Breast epithelium (tissue), 3 donors: ENCODE measurements at regions not wholly inside any gene's neighbourhood (a gene's known extent, or its start where the extent isn't known, plus 50 kb on each side); places are given as distances from the start of the nearest gene placed in this dataset.

Experiments used
- CTCF ChIP-seq, 3 donors: fragments of 450-650 bp; IDR thresholded peaks; one replicate each; pipeline ENCODE4 v1.5.1; 2016 to 2017; ENCODE audit warnings: antibody characterized with exemption in 3 of 3, mild to moderate bottlenecking in 3 of 3, moderate library complexity in 3 of 3
- POLR2A ChIP-seq: fragments of 450-650 bp; IDR thresholded peaks from one replicate; pipeline ENCODE4 v1.6.1; 2016; ENCODE audit warnings: antibody characterized with exemption, mild to moderate bottlenecking, moderate library complexity
- POLR2AphosphoS5 ChIP-seq, 3 donors: sonication (generic); formaldehyde crosslinking; IDR thresholded peaks; one replicate each; pipeline ENCODE4 v1.6.1; 2017; ENCODE audit warnings: antibody characterized with exemption in 3 of 3

DNA sequence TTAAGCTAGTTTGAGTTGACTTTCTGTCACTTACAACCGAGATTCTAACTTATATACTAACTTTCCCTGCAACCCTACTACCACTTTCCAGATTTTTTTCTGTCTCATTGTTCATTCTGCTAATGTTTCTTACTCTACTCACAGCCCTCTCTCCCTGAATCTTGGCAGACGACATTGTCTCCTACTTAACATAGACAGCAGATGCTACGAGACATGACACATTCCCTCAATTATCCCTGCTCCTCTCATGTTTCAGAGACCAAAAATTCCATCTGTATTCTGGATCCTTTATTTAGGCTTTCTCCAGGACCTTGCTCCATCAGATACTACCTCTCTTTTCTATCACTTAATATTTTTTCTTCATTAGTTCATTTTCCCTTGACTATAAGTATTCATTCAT is 379.1 kb upstream of the TEX13C start:
- TF ChIP-seq CTCF (IDR thresholded peaks at IDR 0.05) (no peak), POLR2A (no peak), POLR2AphosphoS5 (IDR thresholded peaks at IDR 0.05) (no peak)
